ENCODE measurements at regions not wholly inside any gene's neighbourhood (a gene's known extent, or its start where the extent isn't known, plus 50 kb on each side); places are given as distances from the start of the nearest gene placed in this dataset.

- no peak for DNase-seq (ENCODE audit: low read depth)
Measured at GRCh38 chr18:59057969-59058368, 81.7 kb upstream of the SEC11C start.

- DNase-seq (ENCODE audit: low read depth) = no peak
Measured at GRCh38 chr18:59059140-59059539, 80.5 kb upstream of the SEC11C start.

- no peak for DNase-seq (ENCODE audit: low read depth)
Measured at GRCh38 chr18:59060551-59060950, 79.1 kb upstream of the SEC11C start.

GRCh38 chr18:59061914-59062642, 77.6 kb upstream of the SEC11C start:
- DNase-seq (ENCODE audit: low read depth) = no peak

GRCh38 chr18:59062643-59063006, 77.1 kb upstream of the SEC11C start:
- no peak for DNase-seq (ENCODE audit: low read depth)

GRCh38 chr18:59063300-59063906, 76.3 kb upstream of the SEC11C start:
- DNase-seq (ENCODE audit: low read depth) = no peak

GRCh38 chr18:59063912-59064311, 75.8 kb upstream of the SEC11C start:
- DNase-seq (ENCODE audit: low read depth) = no peak

GRCh38 chr18:59065684-59066083, 74.0 kb upstream of the SEC11C start:
- no peak for DNase-seq (ENCODE audit: low read depth)

- peak; percentile 22 for DNase-seq (ENCODE audit: low read depth)
Measured at GRCh38 chr18:59067873-59068272, 71.8 kb upstream of the SEC11C start.

GRCh38 chr18:59068276-59069071, 71.2 kb upstream of the SEC11C start:
- DNase-seq (ENCODE audit: low read depth) = no peak

GRCh38 chr18:59070181-59070912, 69.3 kb upstream of the SEC11C start:
- peak; percentile 78 for DNase-seq (ENCODE audit: low read depth)

- DNase-seq (ENCODE audit: low read depth) = no peak
Measured at GRCh38 chr18:59072727-59073421, 66.8 kb upstream of the SEC11C start.

GRCh38 chr18:59075923-59076322, 63.8 kb upstream of the SEC11C start:
- no peak for DNase-seq (ENCODE audit: low read depth)

- no peak for DNase-seq (ENCODE audit: low read depth)
Measured at GRCh38 chr18:59079264-59079663, 60.4 kb upstream of the SEC11C start.

- peak; percentile 16 for DNase-seq (ENCODE audit: low read depth)
Measured at GRCh38 chr18:59079687-59080501, 59.8 kb upstream of the SEC11C start.

GRCh38 chr18:59083136-59083818, 56.4 kb upstream of the SEC11C start:
- DNase-seq (ENCODE audit: low read depth) = no peak

- no peak for DNase-seq (ENCODE audit: low read depth)
Measured at GRCh38 chr18:59085126-59085794, 54.4 kb upstream of the SEC11C start.

GRCh38 chr18:59085797-59086196, 53.9 kb upstream of the SEC11C start:
- peak; percentile 14 for DNase-seq (ENCODE audit: low read depth)

GRCh38 chr18:59086522-59086921, 53.2 kb upstream of the SEC11C start:
- DNase-seq (ENCODE audit: low read depth) = no peak

- no peak for DNase-seq (ENCODE audit: low read depth)
Measured at GRCh38 chr18:59087391-59087790, 52.3 kb upstream of the SEC11C start.

Measured in RPMI7951 (cell line).